ENCODE measurements at regions not wholly inside any gene's neighbourhood (a gene's known extent, or its start where the extent isn't known, plus 50 kb on each side); places are given as distances from the start of the nearest gene placed in this dataset.

- no peak for TF ChIP-seq CTCF (IDR thresholded peaks at IDR 0.05; ENCODE audit: low read depth, low read length, poor library complexity, severe bottlenecking)
- no peak for TF ChIP-seq EZH2phosphoT487 (IDR thresholded peaks at IDR 0.05; ENCODE audit: borderline replicate concordance, low read length)
Measured at GRCh38 chr12:74401035-74401434, 136.6 kb upstream of the ATXN7L3B start.

All from DOHH2 (cell line).